ENCODE measurements at regions not wholly inside any gene's neighbourhood (a gene's known extent, or its start where the extent isn't known, plus 50 kb on each side); places are given as distances from the start of the nearest gene placed in this dataset.
"Not testable (repeated sequence)": the region's sequence is repeated elsewhere in the genome, so short reads cannot be mapped to it uniquely, and the experiment has no call there.

GRCh38 chr12:46983959-46984841 lies 95.2 kb upstream of the PCED1B start:
- DNase-seq (ENCODE audit: low read depth) = peak; percentile 21

- DNase-seq (ENCODE audit: low read depth) = no peak
Observed at GRCh38 chr12:46985816-46986215, 93.6 kb upstream of the PCED1B start.

- not testable (repeated sequence) for DNase-seq (ENCODE audit: low read depth)
Observed at GRCh38 chr12:46988122-46988521, 91.3 kb upstream of the PCED1B start.

GRCh38 chr12:46990211-46990610 lies 89.2 kb upstream of the PCED1B start:
- DNase-seq (ENCODE audit: low read depth) = no peak

- DNase-seq (ENCODE audit: low read depth) = not testable (repeated sequence)
Observed at GRCh38 chr12:46992051-46992450, 87.4 kb upstream of the PCED1B start.

- peak; percentile 25 for DNase-seq (ENCODE audit: low read depth)
Observed at GRCh38 chr12:46998811-46999368, 80.5 kb upstream of the PCED1B start.

- no peak for DNase-seq (ENCODE audit: low read depth)
Observed at GRCh38 chr12:47004634-47005033, 74.8 kb upstream of the PCED1B start.

- DNase-seq (ENCODE audit: low read depth) = no peak
Observed at GRCh38 chr12:47007048-47007447, 72.4 kb upstream of the PCED1B start.

- DNase-seq (ENCODE audit: low read depth) = no peak
Observed at GRCh38 chr12:47012552-47012951, 66.9 kb upstream of the PCED1B start.

- peak; percentile 32 for DNase-seq (ENCODE audit: low read depth)
Observed at GRCh38 chr12:47014474-47014873, 64.9 kb upstream of the PCED1B start.

GRCh38 chr12:47015381-47015780 lies 64.0 kb upstream of the PCED1B start:
- no peak for DNase-seq (ENCODE audit: low read depth)

GRCh38 chr12:47017041-47017713 lies 62.2 kb upstream of the PCED1B start:
- no peak for DNase-seq (ENCODE audit: low read depth)

GRCh38 chr12:47017901-47018475 lies 61.4 kb upstream of the PCED1B start:
- no peak for DNase-seq (ENCODE audit: low read depth)

GRCh38 chr12:47020211-47020821 lies 59.1 kb upstream of the PCED1B start:
- no peak for DNase-seq (ENCODE audit: low read depth)

GRCh38 chr12:47021298-47021697 lies 58.1 kb upstream of the PCED1B start:
- DNase-seq (ENCODE audit: low read depth) = peak; percentile 65

- no peak for DNase-seq (ENCODE audit: low read depth)
Observed at GRCh38 chr12:47022296-47022695, 57.1 kb upstream of the PCED1B start.

- DNase-seq (ENCODE audit: low read depth) = no peak
Observed at GRCh38 chr12:47023311-47023710, 56.1 kb upstream of the PCED1B start.

GRCh38 chr12:47023953-47024352 lies 55.5 kb upstream of the PCED1B start:
- no peak for DNase-seq (ENCODE audit: low read depth)

GRCh38 chr12:47024463-47024862 lies 55.0 kb upstream of the PCED1B start:
- peak; percentile 60 for DNase-seq (ENCODE audit: low read depth)

GRCh38 chr12:47025349-47025748 lies 54.1 kb upstream of the PCED1B start:
- no peak for DNase-seq (ENCODE audit: low read depth)

GRCh38 chr12:47025798-47026197 lies 53.6 kb upstream of the PCED1B start:
- DNase-seq (ENCODE audit: low read depth) = no peak

- DNase-seq (ENCODE audit: low read depth) = no peak
Observed at GRCh38 chr12:47026291-47026690, 53.1 kb upstream of the PCED1B start.

All from stromal cell of bone marrow (primary cell).